ENCODE measurements at regions not wholly inside any gene's neighbourhood (a gene's known extent, or its start where the extent isn't known, plus 50 kb on each side); places are given as distances from the start of the nearest gene placed in this dataset.

DNA sequence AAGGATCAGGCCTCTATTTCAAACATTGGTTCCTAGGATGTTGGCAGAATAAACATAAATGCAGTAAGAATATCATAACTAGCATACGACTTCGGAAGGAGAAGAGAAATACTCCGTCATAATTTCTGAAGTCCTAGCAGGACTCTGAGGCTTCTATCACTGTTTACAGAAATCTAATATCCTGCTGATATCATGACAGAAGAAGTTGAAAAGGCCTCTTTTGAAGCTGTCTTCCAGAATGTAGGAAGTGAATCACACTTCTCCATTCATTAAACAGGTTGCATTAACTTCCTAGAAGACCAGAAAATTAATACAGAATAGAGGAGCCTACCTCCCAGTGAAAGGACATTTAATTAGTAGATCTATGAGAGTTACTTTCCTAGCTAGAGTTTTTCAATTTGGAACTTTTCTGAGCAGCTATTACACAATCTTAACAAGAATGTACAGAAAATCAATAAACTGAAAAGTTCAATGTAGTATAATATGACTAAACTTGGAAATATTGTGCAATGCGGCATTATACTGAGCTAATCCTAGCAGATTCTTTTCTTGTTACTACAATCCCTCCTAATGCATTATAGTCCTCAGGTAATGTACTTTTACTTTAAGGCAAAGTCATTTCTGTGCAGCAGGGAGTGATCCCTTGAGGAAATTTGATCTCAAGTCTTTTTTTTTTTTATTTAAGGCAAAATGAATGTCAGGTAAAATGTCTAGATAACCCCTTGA is 622.6 kb upstream of the CELF2 start:
- Histone ChIP-seq H3K4me2 (ENCODE audit: control insufficient read depth, extremely low read depth, insufficient read depth, low read depth, low read length) (no peak overlapping the region), H3K36me3 (ENCODE audit: control insufficient read depth in 2 of 2, extremely low read depth in 1 of 2, insufficient read depth in 2 of 2, low read length in 2 of 2) (no peaks in the 10 kb centered on the region), H3K4me1 (ENCODE audit: control insufficient read depth, extremely low read depth, insufficient read depth, low read length) (no peaks in the 10 kb centered on the region), H3K9me1 (ENCODE audit: control insufficient read depth, extremely low read depth, insufficient read depth, low read length) (no peaks in the 10 kb centered on the region), H4K20me1 (ENCODE audit: control insufficient read depth, extremely low read depth, insufficient read depth, low read length) (no peaks in the 10 kb centered on the region), H3K79me2 (ENCODE audit: control insufficient read depth, insufficient read depth, low read length) (no peaks in the 10 kb centered on the region), H3K9me3 (ENCODE audit: control insufficient read depth, low read depth, low read length) (no peaks in the 10 kb centered on the region), H3K27ac (ENCODE audit: control insufficient read depth, insufficient read depth, low read length) (no peak overlapping the region), H3K27me3 (ENCODE audit: control insufficient read depth, extremely low read depth, insufficient read depth, low read length) (no peaks in the 10 kb centered on the region), H3K9ac (ENCODE audit: control insufficient read depth, extremely low read depth, insufficient read depth, low read length) (no peak overlapping the region), H2AFZ (ENCODE audit: control insufficient read depth, low read length) (no peak overlapping the region), H3K4me3 (ENCODE audit: control insufficient read depth in 2 of 3, extremely low read depth in 1 of 3, insufficient read depth in 2 of 3, low read depth in 1 of 3, low read length in 3 of 3) (no peak overlapping the region)
- dilution Hi-C loops (cut with MboI; ENCODE audit: extremely low pct_ligation_motif_present, low sequenced_read_pairs): no loop called here
- FAIRE-seq: no peak
- no peak for TF ChIP-seq EZH2 (IDR thresholded peaks at IDR 0.05; ENCODE audit: low read length)
- TF ChIP-seq, protein P1, sequence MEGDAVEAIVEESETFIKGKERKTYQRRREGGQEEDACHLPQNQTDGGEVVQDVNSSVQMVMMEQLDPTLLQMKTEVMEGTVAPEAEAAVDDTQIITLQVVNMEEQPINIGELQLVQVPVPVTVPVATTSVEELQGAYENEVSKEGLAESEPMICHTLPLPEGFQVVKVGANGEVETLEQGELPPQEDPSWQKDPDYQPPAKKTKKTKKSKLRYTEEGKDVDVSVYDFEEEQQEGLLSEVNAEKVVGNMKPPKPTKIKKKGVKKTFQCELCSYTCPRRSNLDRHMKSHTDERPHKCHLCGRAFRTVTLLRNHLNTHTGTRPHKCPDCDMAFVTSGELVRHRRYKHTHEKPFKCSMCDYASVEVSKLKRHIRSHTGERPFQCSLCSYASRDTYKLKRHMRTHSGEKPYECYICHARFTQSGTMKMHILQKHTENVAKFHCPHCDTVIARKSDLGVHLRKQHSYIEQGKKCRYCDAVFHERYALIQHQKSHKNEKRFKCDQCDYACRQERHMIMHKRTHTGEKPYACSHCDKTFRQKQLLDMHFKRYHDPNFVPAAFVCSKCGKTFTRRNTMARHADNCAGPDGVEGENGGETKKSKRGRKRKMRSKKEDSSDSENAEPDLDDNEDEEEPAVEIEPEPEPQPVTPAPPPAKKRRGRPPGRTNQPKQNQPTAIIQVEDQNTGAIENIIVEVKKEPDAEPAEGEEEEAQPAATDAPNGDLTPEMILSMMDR (optimal IDR thresholded peaks at IDR 0.05 in 1 of 3, IDR thresholded peaks at IDR 0.05 in 1 of 3, conservative IDR thresholded peaks at IDR 0.05 in 1 of 3; ENCODE audit: extremely low read depth in 1 of 3, insufficient read depth in 2 of 3, low read length in 3 of 3): no peak
- DNase-seq (ENCODE audit: low read depth, low spot score): no peak

DNA sequence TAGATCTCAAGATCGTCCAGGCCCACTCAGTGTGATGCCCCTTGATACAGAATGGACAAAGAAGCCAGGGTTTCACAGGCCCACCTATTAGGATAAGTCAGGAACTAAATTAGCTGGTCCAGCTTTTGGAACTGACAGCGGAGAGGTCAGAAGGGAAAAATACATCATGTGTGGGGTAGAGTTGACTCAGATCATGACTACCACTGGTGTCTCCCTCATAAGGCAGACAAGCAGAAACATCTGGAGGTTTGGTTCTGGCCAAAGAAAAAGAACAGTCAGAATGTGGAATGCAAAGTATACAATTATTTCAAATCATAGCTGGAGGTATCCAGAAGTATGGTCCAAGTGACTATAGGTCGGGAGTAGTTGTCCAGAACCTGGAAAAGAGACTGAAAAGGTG is 621.1 kb upstream of the CELF2 start:
- no peak for DNase-seq (ENCODE audit: low read depth, low spot score)

More for the DNA sequence above, 621.1 kb upstream of the CELF2 start:
- no peaks in the 10 kb centered on the region for H3K9me3 ChIP-seq (ENCODE audit: control insufficient read depth, low read depth, low read length)
- no peak overlapping the region for H3K27ac ChIP-seq (ENCODE audit: control insufficient read depth, insufficient read depth, low read length)
- no peaks in the 10 kb centered on the region for H3K9me1 ChIP-seq (ENCODE audit: control insufficient read depth, extremely low read depth, insufficient read depth, low read length)
- H3K27me3 ChIP-seq (ENCODE audit: control insufficient read depth, extremely low read depth, insufficient read depth, low read length): no peaks in the 10 kb centered on the region
- no peak overlapping the region for H3K4me2 ChIP-seq (ENCODE audit: control insufficient read depth, extremely low read depth, insufficient read depth, low read depth, low read length)
- TF ChIP-seq, protein P1 (optimal IDR thresholded peaks at IDR 0.05 in 1 of 3, IDR thresholded peaks at IDR 0.05 in 1 of 3, conservative IDR thresholded peaks at IDR 0.05 in 1 of 3; ENCODE audit: extremely low read depth in 1 of 3, insufficient read depth in 2 of 3, low read length in 3 of 3): no peak
- no peak for TF ChIP-seq EZH2 (IDR thresholded peaks at IDR 0.05; ENCODE audit: low read length)
- H2AFZ ChIP-seq (ENCODE audit: control insufficient read depth, low read length): no peak overlapping the region
- H4K20me1 ChIP-seq (ENCODE audit: control insufficient read depth, extremely low read depth, insufficient read depth, low read length): no peaks in the 10 kb centered on the region
- no peak overlapping the region for H3K9ac ChIP-seq (ENCODE audit: control insufficient read depth, extremely low read depth, insufficient read depth, low read length)
- no peak for FAIRE-seq
- no peaks in the 10 kb centered on the region for H3K4me1 ChIP-seq (ENCODE audit: control insufficient read depth, extremely low read depth, insufficient read depth, low read length)
- H3K79me2 ChIP-seq (ENCODE audit: control insufficient read depth, insufficient read depth, low read length): no peaks in the 10 kb centered on the region
- H3K36me3 ChIP-seq (ENCODE audit: control insufficient read depth in 2 of 2, extremely low read depth in 1 of 2, insufficient read depth in 2 of 2, low read length in 2 of 2): no peaks in the 10 kb centered on the region
- dilution Hi-C loops (cut with MboI; ENCODE audit: extremely low pct_ligation_motif_present, low sequenced_read_pairs): no loop called here
- H3K4me3 ChIP-seq (ENCODE audit: control insufficient read depth in 2 of 3, extremely low read depth in 1 of 3, insufficient read depth in 2 of 3, low read depth in 1 of 3, low read length in 3 of 3): no peak overlapping the region
